WI38 (cell line): ENCODE measurements at regions not wholly inside any gene's neighbourhood (a gene's known extent, or its start where the extent isn't known, plus 50 kb on each side); places are given as distances from the start of the nearest gene placed in this dataset.
"Not testable (repeated sequence)": the region's sequence is repeated elsewhere in the genome, so short reads cannot be mapped to it uniquely, and the experiment has no call there.

Experiments
- H3K4me3 ChIP-seq: 2 replicates; pipeline ENCODE4 v1.5.1; 2011; ENCODE audit warnings: low read depth, mild to moderate bottlenecking, control low read depth, low read length
- TF ChIP-seq, protein P1 (sequence below): IDR thresholded peaks from 2 replicates; pipeline ENCODE4 v1.5.1; 2012; ENCODE audit warnings: low read depth, mild to moderate bottlenecking, control low read depth, low read length

DNA sequence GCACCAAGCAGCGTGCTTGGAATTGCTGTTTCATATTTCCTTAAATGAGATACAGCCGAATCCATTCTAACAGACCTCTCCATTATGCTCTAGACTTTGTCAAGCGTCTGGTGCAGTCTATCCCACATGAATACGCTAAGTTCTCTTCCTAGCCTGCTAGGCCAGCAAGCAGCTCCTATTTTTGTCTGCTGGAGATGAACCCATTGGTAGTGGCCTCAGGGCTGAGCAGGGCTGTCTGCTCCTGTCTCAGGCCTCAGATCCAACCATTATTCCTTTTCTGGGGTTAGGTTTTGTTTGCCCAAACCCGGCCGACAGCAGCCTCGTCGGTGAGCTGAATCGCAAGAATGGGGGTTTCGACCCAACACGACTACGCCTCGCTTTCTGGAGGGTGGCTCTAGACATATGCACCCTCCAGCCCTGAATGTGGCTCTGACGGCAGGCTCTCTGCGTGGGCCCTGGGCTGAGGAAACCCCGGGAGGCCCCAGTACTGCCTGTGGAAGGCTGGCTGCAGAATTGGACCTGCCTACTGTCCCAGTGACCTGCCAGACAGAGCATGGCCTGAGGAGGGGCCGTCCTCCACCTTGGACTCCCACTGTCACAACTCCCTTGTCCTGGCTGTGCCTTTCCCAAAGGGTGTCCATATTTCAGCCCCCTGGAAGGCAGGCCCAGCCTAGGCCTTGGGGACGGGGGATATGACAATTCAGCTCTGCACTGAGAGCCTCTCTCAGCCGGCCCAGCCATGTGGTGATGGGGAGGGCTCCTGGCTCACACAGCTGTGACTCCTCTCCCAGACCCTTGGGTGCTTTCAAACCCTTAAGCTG lies 267.9 kb upstream of the TCERG1L start:
- H3K4me3 ChIP-seq = no peak overlapping the region

GRCh38 chr10:131580076-131580652 lies 268.6 kb upstream of the TCERG1L start:
- TF ChIP-seq, protein P1, sequence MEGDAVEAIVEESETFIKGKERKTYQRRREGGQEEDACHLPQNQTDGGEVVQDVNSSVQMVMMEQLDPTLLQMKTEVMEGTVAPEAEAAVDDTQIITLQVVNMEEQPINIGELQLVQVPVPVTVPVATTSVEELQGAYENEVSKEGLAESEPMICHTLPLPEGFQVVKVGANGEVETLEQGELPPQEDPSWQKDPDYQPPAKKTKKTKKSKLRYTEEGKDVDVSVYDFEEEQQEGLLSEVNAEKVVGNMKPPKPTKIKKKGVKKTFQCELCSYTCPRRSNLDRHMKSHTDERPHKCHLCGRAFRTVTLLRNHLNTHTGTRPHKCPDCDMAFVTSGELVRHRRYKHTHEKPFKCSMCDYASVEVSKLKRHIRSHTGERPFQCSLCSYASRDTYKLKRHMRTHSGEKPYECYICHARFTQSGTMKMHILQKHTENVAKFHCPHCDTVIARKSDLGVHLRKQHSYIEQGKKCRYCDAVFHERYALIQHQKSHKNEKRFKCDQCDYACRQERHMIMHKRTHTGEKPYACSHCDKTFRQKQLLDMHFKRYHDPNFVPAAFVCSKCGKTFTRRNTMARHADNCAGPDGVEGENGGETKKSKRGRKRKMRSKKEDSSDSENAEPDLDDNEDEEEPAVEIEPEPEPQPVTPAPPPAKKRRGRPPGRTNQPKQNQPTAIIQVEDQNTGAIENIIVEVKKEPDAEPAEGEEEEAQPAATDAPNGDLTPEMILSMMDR = no peak
- H3K4me3 ChIP-seq = no peak overlapping the region

More for the DNA sequence above, 267.9 kb upstream of the TCERG1L start:
- TF ChIP-seq, protein P1 = no peak

DNA sequence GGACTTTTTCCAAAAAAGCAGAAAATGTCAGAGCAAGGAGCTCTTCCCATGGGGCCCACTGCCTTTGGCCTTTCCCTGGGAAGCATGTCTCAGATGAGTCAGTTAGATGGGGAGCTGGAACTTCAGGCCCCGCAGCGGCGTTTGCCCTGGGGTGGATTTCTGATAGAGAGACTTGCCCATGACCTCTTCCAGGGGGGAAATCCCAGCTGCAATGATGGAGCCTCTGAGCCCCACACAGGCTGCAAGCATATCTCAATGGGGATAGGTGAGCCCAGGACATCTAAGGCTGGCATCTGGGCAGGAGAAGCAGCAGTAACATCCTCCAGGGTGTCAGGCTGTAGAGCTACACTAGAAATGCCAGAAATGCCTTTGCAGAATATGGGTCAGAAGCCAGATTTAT lies 269.2 kb upstream of the TCERG1L start:
- TF ChIP-seq, protein P1 = no peak
- no peak overlapping the region for H3K4me3 ChIP-seq

- H3K4me3 ChIP-seq = not testable (repeated sequence)
These were observed 270.0 kb upstream of the TCERG1L start for GRCh38 chr10:131581547-131581946.

DNA sequence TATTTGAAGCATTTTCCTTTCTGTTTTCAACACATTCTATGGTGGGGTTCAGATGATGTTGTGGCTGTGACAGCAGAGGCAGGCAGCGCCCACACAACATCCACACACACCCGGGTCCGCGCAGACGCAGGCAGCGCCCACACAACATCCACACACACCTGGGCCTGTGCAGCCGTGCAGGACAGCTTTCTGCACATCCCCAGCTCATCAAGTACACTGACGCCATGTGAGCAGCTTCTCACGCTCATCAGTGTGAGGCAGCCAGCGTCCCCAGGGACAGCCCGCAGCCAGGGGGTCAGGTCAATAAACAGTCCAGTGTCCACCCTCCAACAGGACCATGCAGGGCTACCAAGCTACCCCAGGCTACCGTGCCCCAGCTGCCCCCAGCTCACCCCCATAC lies 272.8 kb upstream of the TCERG1L start:
- TF ChIP-seq, protein P1 = no peak
- H3K4me3 ChIP-seq = no peak overlapping the region

GRCh38 chr10:131585761-131586160 lies 274.2 kb upstream of the TCERG1L start:
- H3K4me3 ChIP-seq = no peak overlapping the region
- TF ChIP-seq, protein P1 = no peak

- H3K4me3 ChIP-seq = no peak overlapping the region
- TF ChIP-seq, protein P1 = no peak
These were observed 275.4 kb upstream of the TCERG1L start for GRCh38 chr10:131586958-131587357.
